ENCODE measurements at regions not wholly inside any gene's neighbourhood (a gene's known extent, or its start where the extent isn't known, plus 50 kb on each side); places are given as distances from the start of the nearest gene placed in this dataset.
"Not testable (repeated sequence)": the region's sequence is repeated elsewhere in the genome, so short reads cannot be mapped to it uniquely, and the experiment has no call there.

DNA sequence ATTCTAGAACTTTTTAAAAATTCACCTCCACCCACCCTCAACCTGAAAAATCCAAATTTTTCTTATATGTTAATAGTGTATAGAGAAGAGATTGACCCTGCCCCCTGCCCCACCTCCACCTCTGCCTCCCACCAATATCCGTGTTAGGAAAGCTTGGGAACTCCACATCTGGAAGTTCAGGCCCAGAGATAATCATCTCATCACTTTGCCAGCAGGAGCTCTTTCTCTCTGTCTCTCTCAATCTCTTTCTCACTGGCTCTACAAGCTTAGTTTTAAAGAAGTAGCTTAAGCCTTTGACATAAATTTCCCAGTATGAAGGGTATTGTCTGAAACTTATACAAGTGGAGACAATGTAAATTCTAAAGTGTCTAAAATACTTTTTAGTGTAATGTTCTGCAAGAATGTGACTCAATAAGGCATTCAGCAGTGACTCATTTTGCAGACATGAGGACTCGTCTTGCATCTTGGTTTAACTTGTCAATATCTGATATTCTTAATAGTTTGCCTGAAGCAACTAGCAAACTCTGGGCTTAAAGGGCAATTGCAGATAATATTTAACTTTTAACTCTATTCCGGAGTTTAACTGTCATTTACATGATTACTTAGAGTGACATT, 299.8 kb upstream of the EPHA3 start:
- DNase-seq (ENCODE audit: low read depth), result peak; percentile 64

DNA sequence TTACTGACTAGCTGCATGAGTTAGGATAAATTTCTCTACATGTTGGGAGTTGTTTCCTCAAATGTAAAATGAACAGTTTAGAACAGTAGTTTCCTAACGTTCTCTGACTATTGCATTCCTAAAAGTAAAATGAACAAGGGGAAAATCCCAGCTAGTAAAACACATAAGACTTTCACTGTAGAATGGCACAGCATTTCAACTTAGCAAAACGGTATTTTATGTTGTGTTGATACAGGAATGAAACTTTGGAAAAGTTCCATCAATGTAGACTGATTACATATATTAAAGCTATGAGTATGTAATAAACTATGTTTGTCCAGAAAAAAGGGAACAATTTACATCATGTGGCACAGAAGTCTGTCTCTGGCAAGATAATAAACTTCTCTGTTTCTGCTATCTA, 297.4 kb upstream of the EPHA3 start:
- peak; percentile 0 for DNase-seq (ENCODE audit: low read depth)

DNA sequence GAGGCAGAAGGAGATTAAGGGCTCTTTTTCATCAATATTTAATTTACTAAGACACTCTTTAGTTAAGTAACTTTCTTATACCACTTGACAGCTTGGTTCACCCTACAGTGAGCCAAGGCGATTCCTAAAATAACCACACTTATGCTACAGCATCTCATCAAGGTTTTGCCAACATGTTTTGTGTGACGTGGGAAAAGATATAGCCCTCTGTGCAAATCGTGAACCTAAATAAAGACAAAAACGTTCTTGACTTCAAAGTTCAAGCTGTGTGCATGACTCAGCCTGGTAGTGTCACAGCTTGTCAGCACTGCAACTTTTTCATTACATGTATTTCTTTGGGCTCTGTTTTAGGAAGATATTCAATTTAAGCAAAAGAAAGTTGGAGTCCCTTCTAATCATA, 297.0 kb upstream of the EPHA3 start:
- peak; percentile 27 for DNase-seq (ENCODE audit: low read depth)

DNA sequence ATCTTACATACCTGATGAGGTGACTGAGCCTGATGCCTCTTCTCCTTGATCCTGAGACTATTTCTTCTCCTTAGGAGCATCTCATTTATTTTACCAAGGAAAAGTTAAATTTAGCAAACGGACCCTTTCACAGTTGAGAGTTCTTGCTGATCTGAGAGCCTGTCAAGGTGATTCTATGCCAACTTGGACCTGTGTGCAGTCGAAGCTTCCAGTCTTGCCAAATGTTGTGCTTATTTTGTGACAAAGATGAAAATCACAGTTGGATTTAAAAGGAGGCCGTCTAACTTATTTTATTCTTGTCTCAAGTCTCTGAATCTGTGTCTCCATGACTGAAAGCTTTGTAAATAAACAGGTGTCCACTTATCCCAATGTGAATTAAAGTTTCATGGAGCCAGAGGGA, 296.3 kb upstream of the EPHA3 start:
- DNase-seq (ENCODE audit: low read depth), result no peak

DNA sequence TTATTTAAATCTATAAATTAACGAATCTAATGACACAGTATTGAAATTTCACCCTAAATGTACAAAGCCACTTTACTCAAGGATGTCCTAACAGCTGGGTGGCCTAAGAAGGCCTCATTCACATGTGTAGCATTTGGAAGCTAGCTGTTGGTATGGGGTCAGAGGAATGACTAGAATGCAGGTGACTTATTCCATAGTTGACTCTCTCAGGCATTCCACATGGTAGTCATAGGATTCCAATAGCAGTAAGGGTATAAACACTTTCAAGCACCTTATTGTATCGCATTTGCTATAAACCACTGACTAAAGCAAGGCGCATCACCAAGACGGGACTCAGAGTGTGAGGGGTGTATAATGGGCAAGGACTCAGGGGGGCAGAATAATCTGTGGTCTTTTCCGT, 294.8 kb upstream of the EPHA3 start:
- peak; percentile 7 for DNase-seq (ENCODE audit: low read depth)

DNA sequence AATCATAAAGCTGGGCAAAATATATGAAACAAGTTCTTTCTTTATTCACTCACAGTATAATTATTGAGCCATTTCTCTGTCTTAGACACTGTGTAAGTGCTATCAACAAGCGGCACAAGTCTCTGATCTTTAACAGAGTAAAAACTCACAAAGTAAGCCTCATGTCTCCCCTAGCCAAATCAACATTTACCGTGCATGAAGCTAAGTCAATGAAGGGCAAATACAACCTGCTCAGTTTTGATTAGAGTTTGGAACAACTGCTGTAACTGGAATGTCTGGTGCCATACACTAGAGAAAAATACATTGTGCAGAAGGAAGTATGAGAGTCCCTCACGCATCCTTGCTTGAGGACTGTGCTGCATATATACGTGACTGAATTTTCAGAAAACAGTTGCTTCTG, 291.0 kb upstream of the EPHA3 start:
- DNase-seq (ENCODE audit: low read depth), result no peak

DNA sequence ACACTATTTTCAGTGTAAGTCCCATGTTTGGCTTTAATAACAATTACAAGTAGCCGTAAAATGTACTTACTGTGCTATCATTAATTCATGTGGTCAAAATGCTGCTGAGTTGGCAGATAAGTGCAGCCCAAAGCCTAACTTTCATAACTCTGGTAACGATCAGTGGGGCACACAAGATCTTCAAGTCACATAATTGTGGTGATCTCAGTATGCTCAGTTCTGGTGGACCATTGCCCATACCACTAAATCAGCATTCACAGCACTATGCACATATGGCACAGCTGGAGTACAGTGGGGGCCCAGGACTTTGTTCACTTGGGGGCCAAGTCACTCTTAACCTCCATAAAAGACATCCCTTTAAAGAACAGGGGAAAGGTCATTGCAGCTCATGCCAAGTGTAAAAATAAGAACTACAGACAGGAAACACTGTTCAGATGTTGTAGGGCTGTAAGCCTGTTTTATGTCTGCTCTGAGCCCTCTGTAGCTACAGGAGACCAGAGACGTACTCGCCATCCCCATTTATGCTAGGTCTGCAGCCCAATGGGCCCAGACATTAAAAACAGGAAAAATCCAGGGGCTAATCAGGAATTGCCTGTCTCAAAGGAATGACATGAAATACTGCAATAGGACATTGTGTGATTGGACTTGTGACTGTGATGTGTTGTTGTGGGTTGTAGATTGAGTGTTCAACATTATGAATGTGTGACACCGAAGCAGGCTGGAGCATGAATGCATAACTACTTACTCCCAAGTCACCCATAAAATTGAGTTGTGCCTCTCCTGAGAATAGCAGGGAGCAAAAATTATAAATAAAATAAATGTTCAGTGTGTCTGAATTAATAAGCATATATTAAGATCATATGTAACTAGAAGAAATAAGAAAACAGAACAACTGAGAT, 282.5 kb upstream of the EPHA3 start:
- DNase-seq (ENCODE audit: low read depth), result no peak

DNA sequence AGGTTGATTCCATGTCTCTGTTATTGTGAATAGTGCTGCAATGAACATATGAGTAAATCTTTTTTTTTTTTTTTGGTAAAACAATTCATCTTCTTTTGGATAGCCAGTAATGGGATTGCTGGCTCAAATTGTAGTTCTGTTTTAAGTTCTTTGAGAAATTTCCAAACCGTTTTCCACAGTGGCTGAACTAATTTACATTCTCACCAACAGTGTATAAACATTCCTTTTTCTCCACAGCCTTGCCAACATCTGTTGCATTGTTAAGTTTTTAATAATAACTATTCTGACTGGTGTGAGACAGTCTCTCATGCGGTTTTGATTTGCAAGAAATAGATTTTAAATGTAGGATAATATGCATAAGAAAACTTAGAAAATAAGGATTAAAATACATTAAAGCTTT, 279.0 kb upstream of the EPHA3 start:
- DNase-seq (ENCODE audit: low read depth), result no peak

DNA sequence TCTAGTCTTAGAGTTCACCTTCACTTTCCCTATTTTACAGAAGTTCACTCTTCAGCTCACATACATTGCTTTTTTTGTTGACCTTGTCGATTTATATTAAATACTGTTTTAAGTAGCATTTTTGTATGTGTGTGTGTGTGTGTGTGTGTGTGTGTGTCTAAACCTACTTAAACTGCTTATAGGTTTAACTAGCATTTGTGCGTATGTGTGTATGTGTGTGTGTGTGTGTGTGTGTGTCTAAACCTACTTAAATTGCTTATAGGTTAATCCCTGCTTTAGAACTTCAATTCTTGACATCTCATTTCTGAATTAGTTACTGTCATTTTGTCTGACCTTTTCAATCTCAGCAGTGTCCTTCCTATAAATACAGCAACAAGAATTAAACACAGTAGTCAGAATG, 254.8 kb upstream of the EPHA3 start:
- no peak for DNase-seq (ENCODE audit: low read depth)

DNA sequence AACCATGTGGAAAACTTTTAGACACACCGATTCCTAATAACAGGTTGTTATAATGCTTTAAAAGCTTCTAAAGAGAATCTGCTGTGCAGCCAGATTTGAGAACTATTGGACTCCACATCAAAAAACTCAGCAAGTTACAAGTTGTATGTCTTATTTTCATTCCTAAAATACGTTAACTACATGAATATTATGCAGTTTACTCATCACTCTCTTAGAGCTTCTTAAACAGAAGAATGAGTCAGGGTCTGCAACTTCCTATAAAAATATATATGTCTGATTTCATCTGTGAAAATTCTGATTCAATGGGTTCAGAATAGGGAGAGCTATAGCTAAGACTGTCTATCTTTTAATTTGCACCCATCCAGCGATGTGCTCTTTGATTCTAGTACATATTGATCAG, 244.2 kb upstream of the EPHA3 start:
- DNase-seq (ENCODE audit: low read depth), result peak; percentile 28

DNA sequence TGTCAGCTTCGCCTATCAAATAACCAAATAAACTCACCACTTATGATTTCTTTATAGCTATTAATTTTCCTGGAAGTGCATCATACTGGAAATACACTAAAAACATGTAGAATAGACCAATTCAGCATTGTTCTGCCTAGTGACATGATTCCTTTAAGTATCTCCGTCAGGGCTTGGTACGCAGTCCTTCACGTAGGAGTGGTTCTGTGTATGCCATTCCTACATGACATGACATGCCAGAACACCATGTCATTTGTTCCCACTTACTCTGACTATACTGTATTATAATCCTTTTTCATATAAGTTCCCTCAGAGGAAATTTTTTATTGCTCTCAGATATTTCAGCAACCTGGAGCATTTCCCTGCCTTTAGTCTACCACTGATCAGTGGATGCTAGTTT, 230.7 kb upstream of the EPHA3 start:
- DNase-seq (ENCODE audit: low read depth), result no peak

DNA sequence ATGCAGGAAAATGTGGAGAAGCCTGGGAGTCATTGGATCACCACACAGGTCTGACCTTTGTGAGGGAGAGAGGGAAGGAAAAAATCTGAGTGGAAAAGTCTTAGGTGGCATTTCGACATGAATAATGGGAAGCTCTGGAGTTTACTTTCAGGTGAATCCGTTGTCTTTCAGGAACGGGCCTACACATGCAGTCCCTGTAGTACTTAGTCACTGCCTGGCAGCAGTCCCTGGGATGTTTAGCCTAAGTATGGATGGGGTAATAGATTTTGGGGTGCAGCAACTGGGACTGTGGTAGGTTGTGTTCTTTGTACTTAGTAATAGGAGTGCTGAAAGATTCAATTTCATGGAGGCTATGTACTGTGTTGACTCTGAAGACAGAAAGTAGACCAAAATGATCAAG, 227.5 kb upstream of the EPHA3 start:
- DNase-seq (ENCODE audit: low read depth), result no peak

DNA sequence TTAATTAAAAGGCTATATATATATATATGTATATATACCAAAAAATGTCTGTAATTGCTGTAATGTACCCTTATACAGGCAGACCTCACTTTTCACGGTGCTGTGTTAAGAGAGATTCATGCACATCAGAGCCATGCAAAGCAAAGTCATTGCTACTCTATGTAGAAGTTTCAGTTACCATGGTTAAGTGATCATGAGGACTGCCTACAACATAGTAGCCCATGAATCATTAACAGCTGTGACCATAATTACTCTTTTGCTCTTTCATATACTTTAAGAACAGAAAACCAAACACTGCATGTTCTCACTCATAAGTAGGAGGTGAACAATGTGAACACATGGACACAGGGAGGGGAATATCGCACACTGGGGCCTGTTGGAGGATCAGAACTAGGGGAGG, 225.3 kb upstream of the EPHA3 start:
- DNase-seq (ENCODE audit: low read depth), result no peak

DNA sequence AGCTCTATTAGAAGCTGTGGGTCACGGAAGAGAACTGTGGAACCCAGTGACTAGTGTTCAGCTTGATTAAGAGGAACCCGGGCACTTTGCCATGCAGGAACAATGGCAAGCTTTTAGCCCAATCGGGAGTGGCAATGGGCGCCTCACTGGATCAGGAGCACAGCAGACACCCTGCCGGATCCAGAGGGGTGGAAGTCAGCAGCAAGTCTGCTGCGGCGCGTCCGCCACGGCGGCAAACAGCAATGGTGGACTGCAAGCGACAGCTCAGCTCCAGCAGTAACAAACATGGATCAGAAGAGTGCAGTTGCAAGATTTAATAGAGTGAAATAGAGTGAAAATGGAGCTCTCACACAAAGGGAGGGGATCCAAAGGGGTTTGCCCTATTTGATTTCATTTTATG, 220.8 kb upstream of the EPHA3 start:
- DNase-seq (ENCODE audit: low read depth), result not testable (repeated sequence)

DNA sequence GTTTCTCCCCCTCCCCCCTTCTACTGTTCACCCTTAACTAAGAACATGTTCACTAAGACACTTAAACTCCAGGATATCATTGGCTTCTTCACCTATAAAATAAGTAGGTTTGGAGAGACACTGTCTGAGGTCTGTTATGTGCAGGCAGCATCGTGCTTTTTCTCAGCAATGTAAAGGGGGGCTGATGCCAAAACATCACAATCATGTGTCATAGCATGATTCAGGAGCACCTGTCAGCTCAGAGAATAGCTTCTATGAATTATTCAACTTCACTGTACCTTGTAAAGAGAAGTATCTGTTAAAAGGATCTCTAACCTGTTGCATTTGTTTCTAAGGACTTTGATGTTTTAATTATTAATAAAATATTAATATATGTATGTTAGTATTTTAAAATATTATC, 211.4 kb upstream of the EPHA3 start:
- DNase-seq (ENCODE audit: low read depth), result no peak

DNA sequence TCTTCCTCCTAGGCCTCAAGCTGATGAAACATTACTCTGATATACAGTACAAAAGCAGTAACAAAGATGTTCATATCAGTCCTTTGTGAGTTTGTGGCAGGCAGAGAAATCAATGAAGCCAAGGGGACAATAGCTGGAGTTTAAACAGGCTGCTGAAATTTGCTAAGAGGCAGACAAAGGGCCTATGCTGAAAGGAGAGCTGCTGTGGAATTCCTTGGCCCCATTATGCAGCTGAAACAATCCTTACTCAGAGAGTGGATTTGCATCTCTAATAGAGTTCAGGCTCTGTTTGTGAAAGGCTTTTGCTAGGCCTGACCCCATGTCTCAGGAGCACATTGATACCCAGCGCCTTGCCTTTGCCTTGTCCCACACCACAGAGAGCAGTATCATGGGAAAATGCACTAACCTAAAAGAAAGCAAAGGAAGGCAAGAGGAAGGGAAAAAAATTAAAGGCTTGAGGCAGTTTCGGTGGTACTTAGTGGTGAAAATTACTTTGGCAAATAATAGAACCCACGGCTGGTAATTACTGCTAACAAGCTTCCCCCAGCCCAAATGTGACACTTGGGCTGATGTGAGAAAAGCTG, 195.0 kb upstream of the EPHA3 start:
- DNase-seq (ENCODE audit: low read depth), result no peak

DNA sequence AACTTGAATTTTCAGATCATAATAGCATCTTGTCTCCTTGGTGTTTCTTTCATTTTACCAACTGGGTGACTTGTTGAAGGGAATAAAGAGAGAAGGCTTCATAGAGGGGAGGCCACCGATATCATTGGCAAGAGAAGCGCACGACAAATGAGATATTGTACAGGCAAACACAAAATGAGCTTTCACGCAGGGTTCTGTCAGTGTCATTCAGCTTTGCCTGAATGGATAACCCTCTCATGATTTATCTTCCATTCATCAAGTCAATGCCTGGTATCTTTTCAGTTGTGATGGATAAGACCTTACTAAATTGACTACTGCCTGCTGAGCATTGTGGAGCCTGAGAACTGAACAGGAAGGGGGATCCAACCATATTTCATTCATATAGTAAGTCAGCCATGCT, 188.6 kb upstream of the EPHA3 start:
- no peak for DNase-seq (ENCODE audit: low read depth)

DNA sequence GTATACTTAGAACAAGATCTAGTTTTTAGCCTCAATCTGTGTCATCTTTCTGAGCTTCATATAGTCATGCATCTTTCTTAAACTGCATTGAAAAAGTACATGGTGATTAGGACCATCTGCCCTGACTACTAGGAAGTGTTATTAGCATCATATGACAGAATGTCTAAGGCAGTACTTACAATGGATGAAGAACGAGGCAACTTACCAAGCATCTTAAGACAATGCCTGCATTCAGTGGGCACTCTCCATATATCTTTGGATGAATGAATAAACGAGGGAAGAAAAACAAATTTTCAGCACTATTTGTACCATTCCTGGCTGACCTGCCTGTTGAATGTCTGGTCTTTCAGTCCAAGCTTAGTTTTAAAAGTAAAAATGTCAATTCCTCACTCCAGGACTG, 185.4 kb upstream of the EPHA3 start:
- DNase-seq (ENCODE audit: low read depth), result no peak

DNA sequence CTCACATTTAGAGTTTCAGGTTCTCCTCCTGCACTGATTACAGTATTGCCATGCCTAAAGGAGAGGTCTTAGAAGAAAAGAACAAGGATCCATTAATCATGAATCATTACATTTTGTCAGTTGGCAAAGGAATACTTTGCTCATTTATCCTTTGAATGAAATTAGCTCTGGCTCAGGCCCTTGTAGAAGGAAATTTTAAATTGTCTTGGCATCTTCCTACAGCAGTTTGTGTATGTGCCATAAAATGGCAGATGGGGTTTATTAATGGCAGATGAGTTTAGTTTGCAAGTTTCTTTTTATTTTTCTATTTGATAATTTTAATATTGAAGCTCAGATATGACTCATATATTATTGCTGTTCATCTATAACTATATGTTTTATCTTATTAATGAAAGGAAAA, 181.2 kb upstream of the EPHA3 start:
- DNase-seq (ENCODE audit: low read depth), result no peak

DNA sequence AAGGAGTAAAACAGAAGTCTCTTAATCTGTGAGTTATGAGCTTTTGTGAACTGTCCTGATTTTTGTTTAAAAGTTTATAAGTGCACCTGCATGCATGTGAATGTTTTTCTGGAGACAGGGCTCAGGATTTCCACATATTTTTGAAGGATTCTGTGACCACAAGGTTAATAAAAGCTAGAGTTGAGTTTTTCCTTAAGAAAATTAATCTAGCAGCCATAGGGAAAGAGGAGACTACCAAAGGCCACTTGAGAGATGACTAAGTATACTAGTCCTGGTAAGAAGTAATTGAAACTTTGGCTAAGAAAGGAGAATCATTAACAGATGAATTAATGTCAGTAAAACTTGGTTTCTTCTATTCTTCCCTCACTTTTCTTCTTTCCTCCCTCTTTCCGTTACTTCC, 176.8 kb upstream of the EPHA3 start:
- no peak for DNase-seq (ENCODE audit: low read depth)

DNA sequence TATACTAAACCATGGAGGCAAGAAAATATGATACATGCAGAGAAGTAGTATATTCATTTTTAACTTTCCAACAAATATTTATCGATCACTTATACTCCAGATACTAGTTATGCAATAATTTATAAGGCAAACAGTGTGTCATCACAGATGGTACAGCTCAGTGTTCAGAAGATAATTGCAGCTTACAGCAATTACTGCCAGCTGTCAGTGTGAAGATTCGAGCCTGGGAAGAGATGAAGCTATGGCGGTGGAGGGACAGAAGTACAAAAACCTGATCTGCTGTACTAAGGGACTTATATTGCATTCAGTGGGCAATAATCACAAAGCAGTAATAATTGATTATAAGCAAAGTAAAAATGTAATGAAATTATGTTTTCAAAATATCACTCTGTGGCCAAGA, 170.6 kb upstream of the EPHA3 start:
- no peak for DNase-seq (ENCODE audit: low read depth)

DNA sequence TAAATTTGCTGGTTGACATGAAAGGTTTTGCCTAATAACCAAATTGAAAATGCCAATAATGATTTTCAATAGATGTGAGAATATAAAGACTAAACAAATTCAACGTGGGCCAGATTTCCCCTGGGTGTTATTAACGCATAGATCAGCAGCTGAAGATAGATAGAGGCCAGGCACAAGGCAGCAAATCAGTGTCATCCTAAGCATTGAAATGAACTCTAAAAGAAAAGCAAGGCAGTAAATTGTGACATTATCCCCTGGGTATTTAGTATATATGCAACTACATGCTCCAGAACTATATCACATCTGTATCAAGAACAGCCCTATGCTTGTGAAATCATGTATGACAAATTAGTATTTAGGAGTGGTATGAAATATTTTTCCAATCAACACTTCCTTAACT, 167.1 kb upstream of the EPHA3 start:
- no peak for DNase-seq (ENCODE audit: low read depth)

DNA sequence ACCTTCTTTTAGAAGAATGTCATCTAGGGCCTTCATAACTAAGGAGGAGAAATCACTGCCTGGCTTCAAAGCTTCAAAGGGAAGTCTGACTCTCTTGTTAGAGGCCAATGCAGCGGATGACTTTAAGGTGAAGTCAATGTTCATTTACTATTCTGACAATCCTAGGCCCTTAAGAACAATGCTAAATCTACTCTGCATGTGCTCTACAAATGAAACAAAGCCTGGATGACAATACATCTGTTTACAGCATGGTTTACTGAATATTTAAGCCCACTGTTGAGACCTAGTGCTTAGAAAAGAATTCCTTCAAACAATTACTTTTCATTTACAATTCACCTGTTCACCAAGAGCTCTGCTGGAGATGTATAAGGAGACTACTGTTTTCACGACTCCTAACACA, 160.4 kb upstream of the EPHA3 start:
- DNase-seq (ENCODE audit: low read depth), result no peak

DNA sequence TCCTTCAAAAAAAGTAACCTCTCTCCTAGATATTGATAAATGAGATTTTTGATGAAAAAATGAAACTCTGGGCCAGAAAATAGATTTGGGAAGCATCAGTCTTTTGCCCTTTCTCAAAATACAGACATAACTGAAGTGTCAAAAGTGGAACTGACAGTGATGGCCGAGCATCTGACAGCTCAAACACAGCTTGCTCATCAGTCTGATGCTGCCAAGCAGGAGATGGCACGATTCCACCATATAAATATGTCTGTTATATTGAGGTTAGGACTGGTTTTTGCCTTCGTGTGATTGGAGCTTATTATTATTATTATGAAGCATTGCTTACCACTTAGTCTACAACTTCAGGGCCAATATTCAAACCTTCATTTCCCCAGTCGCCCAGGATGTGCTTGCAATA, 152.6 kb upstream of the EPHA3 start:
- DNase-seq (ENCODE audit: low read depth), result no peak

Data from ELR (cell line).